IPS-NIHi7 (cell line): ENCODE measurements at regions not wholly inside any gene's neighbourhood (a gene's known extent, or its start where the extent isn't known, plus 50 kb on each side); places are given as distances from the start of the nearest gene placed in this dataset.
"Not testable (repeated sequence)": the region's sequence is repeated elsewhere in the genome, so short reads cannot be mapped to it uniquely, and the experiment has no call there.

Experiments used
- DNase-seq: peaks from one replicate; pipeline ENCODE4 v3.0.0; 2012; ENCODE audit warnings: mixed read lengths; ENCODE audit errors: extremely low spot score

DNA sequence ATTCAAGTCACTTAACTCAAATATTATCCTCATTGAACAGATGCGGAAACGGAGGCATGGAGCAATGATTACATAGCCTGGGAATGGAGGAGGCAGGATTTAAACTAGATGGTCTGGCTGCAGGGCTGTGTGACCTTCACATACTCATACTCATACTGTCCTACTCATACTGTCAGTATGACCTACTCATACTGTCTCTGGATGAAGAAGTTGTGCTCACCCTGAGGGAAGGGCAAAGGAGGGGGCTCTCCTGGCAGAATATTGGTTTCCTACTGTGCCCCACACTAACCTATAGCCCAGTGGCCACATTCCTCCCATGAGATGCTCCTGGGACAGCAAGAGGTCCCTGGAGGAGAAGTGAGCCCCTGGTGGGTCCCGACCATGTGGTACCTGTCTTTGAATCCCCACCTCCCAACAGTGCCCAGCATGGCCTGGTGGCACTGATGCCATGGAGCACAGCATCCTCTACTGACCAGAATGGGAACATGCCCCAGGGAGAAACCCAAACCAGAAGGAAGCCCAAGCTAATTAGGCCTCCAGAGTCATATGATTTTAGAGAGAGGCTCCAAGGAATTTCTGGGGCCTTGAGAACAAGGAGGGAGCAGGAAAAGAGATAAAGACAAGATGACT is 197.3 kb upstream of the SDK2 start:
- peak; percentile 75 for DNase-seq

DNA sequence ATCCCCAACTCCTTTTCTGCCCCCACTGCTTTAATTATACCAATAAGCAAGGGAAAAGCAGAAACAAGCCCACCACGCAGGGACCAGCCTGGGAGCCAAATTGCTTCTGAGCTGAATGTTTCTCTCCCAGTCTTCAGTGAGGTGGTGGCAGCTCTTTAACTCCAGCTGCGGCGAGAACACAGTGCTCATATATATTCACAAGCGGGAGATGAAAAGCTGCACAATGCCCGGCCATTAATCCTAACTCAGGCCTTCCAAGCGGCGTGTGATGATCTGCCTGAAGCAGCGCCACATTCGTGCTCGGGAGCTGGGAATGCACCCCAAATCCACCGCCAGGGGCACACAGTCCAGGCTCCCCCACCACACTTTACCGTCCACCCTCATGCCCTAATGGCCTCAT is 203.7 kb upstream of the SDK2 start:
- no peak for DNase-seq

- DNase-seq: no peak
Measured at GRCh38 chr17:73850426-73850825, 206.2 kb upstream of the SDK2 start.

GRCh38 chr17:73851091-73851490 is 206.8 kb upstream of the SDK2 start:
- no peak for DNase-seq

DNA sequence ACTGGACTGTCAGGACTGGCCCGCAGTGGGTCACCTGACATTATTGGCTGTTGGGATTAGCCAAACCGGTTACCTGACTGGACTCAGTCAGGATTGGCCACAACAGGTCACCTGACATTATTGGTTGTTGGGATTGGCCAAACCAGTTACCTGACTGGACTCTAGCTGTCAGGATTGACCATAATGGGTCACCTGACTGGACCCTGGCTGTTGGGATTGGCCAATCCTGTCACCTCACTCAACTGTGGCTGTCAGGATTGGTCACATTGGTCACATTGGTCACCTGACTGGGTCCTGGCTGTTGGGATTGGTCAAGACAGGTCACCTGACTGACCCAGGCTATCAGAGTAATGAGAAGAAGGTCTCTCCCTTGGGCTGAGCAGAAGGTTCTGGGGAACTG is 207.7 kb upstream of the SDK2 start:
- DNase-seq: no peak

GRCh38 chr17:73855720-73856333 is 211.6 kb upstream of the SDK2 start:
- DNase-seq: no peak

DNA sequence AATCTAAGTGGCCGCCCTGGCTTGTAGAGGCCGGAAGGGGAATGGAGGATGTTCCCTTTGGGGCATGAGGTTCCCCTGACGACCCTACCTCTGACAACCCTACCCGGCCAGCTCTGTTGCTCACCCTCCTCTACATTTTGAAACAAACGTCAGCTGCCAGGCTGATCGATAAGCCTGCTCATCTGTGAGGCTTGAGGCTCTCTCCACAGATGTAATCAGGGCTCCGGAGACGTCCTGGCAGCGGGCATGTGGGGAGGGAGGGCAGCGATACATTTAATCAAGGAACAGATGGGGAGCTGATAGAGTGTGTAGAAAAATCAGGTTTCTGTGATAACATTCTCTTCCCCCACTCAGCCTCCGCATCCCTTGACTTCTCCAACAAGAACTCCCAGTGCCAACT is 212.3 kb upstream of the SDK2 start:
- no peak for DNase-seq

DNA sequence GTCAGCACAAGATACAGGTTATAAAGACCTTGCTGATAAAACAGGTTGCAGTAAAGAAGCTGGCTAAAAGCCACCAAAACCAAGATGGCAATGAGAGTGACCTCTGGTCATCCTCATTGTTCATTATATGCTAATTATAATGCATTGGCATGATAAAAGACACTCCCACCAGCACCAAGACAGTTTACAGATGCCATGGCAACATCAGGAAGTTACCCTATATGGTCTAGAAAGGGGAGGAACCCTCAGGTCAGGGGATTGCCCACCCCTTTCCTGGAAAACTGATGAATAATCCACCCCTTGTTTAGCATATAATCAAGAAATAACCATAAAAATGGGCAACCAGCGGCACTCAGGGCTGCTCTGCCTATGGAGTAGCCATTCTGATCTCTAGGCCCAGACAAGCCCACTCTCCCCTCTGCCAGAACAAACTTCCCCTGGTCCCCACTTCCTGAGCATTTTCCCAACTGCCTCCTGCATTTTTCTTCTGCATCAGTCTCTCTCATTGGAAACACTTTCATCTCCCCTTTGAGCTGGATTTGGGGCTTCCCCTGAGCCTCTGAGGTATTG is 215.3 kb upstream of the SDK2 start:
- not testable (repeated sequence) for DNase-seq

DNA sequence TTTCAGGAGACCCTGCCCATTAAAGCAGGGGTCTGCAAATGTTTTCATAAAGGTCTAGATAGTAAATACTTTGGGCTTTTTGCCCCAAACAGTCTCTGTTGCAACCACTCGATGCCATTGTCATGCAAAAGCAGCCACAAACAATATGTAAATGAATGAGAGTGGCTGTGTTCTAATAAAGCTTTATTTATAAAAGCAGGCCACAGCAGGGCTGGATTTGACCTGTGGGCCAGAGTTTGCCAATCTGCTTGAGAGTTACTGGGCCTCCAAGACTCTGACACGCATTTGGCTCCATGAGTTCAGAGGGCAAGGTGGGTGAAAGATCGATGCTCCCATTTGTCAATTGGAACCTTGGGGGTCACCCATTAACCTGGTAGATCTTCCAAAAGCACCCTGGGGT is 217.3 kb upstream of the SDK2 start:
- DNase-seq: no peak

DNA sequence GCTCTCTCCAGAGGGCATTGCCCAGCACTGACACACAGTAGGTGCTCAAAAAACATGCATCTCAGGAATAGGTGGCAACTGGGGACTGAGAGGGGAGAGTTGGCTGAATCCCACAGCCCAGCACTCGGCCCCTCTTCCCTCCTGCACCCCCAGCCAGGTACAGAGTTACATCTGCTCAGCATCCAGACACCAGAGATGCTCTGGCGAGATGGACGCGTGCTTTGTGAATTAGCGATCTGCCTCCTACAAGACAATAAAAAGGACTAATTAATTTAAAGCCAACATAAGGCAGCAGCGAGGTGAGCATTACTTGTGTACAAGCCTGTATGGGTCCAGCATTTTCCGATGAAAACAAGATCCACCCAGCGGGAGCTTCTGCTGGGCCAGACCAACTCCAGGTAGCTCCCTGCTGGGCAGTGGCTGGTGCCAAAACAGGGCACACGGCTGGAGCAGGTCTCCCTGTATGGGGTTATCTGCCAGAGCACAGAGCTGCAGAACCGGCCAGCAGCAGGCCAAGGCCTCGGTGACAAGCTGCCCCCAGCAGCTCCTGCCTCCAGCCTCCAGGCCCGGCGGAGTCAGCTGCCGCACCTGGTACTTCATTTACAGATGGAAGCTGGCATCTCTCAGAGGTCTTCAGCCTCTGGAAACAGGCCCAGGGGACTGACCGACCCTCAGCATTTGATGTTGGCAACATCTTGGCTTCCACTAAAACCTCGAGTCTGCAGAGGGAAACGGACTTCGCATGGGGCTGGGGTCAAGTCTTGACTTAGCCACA is 219.7 kb upstream of the SDK2 start:
- DNase-seq: no peak

GRCh38 chr17:73865831-73866230 is 221.6 kb upstream of the SDK2 start:
- no peak for DNase-seq

DNA sequence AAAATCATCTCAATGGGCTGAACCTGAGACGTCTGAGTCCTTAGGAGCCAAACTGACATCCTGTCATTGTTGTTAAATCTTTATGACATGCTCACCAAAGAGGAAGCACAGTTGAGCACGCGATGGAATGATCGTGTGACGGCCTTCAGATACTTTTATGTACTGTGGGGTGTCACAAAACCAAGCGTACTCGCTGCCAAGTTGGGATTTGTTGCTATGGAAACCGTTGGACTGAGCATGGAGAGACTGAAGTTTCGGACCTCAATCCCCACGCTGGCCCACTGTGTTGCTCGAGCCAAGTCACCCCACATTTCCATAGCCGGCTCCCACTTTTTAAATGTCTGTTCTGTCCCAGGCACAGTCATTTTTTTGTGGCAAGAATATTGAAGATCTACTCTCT is 222.8 kb upstream of the SDK2 start:
- no peak for DNase-seq

DNA sequence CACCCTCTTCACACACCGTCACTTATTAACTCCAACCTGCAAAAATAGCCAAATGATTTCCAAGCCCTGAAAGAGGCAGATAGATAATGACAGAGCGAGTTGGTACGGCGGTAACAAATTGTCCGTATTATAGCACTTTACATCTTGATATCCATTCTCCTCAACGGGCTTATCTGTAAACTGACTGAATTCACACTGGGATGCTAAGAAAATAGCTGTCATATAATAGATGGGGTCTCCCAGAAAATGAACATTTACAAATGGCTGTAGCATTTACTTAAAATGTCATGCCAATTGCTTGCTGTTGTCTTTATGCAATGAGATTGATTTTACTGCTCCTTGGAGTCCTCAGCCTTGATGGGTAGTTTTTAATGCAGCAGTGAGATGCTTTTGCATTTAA is 225.8 kb upstream of the SDK2 start:
- no peak for DNase-seq

DNA sequence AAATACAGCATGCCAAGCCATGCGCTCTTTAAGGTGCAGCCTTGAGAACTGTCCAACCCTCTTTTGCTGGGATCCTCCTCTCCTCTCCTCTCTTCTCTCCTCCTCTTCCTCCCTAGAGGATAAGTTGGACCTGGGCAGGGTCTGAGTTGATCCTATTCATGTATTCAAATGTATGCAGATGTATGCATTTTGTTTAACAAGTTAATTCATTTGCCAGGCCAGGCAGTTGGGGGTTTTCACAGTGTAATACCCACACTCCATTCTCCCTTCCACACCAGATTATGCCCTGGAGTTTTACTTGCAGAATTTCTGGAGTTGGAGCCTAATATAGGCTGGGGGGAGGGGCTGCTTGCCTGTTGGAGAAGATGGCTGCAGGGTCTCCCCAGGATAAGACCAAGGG is 226.2 kb upstream of the SDK2 start:
- no peak for DNase-seq

DNA sequence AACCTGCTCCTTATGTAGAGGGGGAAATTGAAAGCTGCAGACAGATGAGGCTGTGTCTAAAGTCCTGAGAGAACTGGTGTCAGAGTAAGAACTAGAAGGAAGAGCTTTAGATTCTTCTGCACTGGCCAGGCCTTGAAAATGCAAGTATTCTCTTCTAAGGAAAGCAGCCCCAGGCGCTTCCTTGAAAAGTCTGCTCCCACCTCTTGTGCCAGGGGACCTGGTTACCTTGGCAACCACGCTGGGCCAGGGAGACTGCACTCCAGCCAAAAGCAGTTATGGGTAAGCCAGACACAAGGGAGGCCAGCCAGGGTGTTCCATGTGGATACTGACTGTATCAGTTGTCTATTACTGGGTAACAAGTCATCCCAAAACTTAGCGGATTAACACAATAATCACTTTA is 228.6 kb upstream of the SDK2 start:
- DNase-seq: peak; percentile 56

DNA sequence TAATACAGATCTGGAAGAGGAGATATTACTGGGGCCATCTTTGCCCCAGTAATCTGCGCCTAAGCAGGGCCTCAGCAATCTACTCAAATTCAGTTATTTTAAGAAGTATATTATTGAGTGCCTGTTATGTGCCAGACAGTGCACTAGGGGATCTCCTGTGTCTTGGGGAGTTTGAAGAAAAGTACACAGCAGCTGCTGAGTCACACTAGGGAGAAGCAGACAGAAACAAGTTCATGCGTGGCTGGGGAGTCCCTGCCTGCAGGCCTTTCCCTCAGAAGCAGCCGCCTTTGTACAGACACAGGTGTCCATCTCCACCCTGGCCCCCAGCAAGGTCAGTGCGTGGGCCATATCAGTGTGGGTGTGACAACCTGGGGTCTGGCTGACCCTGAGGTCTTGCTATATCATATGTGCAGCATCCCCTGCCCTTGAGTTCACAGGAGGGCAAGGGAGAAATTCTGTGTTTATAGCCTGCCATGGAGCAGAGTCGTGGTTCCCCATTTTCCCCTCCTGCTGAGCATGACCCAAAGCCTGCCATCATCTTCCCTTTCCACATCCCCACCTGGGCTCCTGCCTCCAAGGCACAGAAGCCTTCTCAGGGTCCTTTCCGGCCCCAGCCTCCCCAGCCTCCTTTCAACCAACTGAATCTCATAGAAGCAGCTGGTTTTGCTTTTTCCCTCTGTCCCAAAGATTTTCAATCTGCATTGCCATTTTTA is 229.9 kb upstream of the SDK2 start:
- no peak for DNase-seq

DNA sequence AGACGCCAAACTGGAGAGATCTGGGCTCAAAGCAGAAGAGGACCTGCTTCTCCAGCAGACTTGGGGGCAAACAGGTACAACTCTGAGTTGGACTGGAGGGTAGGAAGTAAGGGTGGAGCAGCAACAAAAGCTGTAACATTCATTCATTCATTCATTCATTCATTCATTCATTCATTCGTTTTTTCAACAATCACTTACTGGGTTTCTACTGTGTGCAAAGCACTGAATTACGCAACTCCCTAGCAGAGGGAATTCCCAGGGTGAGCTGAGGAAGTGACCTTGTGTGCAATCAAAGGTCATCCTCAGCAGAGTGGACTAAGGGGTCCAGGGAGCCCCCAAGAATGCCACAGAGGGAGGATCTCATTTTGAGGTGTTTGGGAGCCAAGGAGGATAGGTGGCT is 231.1 kb upstream of the SDK2 start:
- DNase-seq: no peak

GRCh38 chr17:73877962-73878361 is 233.7 kb upstream of the SDK2 start:
- no peak for DNase-seq

GRCh38 chr17:73878923-73879322 is 234.7 kb upstream of the SDK2 start:
- no peak for DNase-seq

DNA sequence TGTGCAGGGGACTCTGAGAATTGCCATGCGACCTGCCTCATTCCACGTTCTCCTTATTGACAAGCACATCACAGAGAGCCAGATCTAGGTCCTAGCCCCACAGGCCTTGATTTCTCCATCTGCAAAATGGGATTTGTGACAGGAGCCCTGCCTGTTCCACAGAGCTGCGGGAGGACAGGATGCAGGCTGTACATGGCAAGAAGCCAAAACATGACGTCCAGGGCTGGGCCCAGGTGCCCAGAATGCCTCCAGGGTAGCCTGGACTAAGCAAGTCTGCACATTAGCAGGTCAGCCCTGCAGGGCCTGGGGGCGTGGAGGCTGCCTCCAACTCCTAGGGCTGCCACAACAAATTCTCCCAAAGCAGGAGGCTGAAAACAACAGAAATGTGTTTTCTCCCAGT is 235.7 kb upstream of the SDK2 start:
- no peak for DNase-seq

- DNase-seq: no peak
Measured at GRCh38 chr17:73882590-73882989, 238.3 kb upstream of the SDK2 start.

GRCh38 chr17:73883175-73883574 is 238.9 kb upstream of the SDK2 start:
- DNase-seq: no peak
